B cell (primary cell): ENCODE measurements at regions not wholly inside any gene's neighbourhood (a gene's known extent, or its start where the extent isn't known, plus 50 kb on each side); places are given as distances from the start of the nearest gene placed in this dataset.

Source experiments
- ATAC-seq: fragments of 200-7000 bp; cut with Tn5 transposase; one replicate; pipeline ENCODE4 v1.10.0; 2021; ENCODE audit warnings: low read depth, mild to moderate bottlenecking, moderate number of reproducible peaks, moderate library complexity
- CTCF ChIA-PET: fragments of 350-600 bp; sonication (Branson Sonifier 250); formaldehyde crosslinking; loops from one replicate; lab custom pipeline; 2021; ENCODE audit warnings: antibody characterized with exemption, inconsistent platforms; lab: Charles Lee
- POLR2A ChIA-PET: fragments of 350-600 bp; sonication (Branson Sonifier 250); formaldehyde crosslinking; loops from one replicate; lab custom pipeline; 2021; ENCODE audit warnings: antibody characterized with exemption; lab: Charles Lee
- DNase-seq: peaks from one replicate; pipeline ENCODE4 v3.0.0; 2013
- H2AFZ ChIP-seq: 2 replicates; pipeline ENCODE4 v1.6.1; 2012; ENCODE audit warnings: mild to moderate bottlenecking, low read depth, low read length; ENCODE audit not compliant: insufficient read depth, poor library complexity, severe bottlenecking
- H3K27ac ChIP-seq, 2 donors: 1 replicate in 1 of 2; 2 replicates in 1 of 2; pipeline ENCODE4 v1.5.1; 2012 to 2013; ENCODE audit warnings: low read length in 2 of 2, mild to moderate bottlenecking in 2 of 2, moderate library complexity in 1 of 2
- H3K27me3 ChIP-seq, 4 experiments: fragments of 200-600 bp in 1 of 4; sonication (generic) in 1 of 4; replicated peaks in 1 of 4; 1 replicate in 2 of 4; 2 replicates in 2 of 4; pipeline versions ENCODE4 v1.6.1 to v1.7.0; 2013 to 2016; ENCODE audit warnings: low read length in 3 of 4, mild to moderate bottlenecking in 2 of 4, mixed read lengths in 1 of 4, moderate library complexity in 1 of 4; ENCODE audit not compliant: insufficient read depth in 4 of 4, control insufficient read depth in 3 of 4; ENCODE audit errors: control extremely low read depth in 1 of 4
- H3K36me3 ChIP-seq, 2 experiments: replicated peaks in 1 of 2; 1 replicate in 1 of 2; 2 replicates in 1 of 2; pipeline versions ENCODE4 v1.6.1 to v1.7.1; 2013; ENCODE audit warnings: low read length in 1 of 2; ENCODE audit not compliant: insufficient read depth in 2 of 2, control insufficient read depth in 1 of 2; ENCODE audit errors: control extremely low read depth in 1 of 2, extremely low read depth in 1 of 2
- H3K4me1 ChIP-seq, 2 donors: fragments of 200-600 bp in 1 of 2; sonication (generic) in 1 of 2; 1 replicate in 1 of 2; 2 replicates in 1 of 2; pipeline versions ENCODE4 v1.5.1 to v1.6.1; 2013 to 2017; ENCODE audit warnings: low read length in 2 of 2; ENCODE audit not compliant: control insufficient read depth in 2 of 2, insufficient read depth in 2 of 2
- H3K4me2 ChIP-seq: replicated peaks from 2 replicates; pipeline ENCODE3; 2012; ENCODE audit warnings: mild to moderate bottlenecking, low read depth, low read length; ENCODE audit not compliant: poor library complexity, severe bottlenecking
- H3K4me3 ChIP-seq, 5 experiments: fragments of 200-600 bp in 1 of 5; sonication (generic) in 1 of 5; 1 replicate in 3 of 5; 2 replicates in 2 of 5; pipeline versions ENCODE4 v1.5.1 to v1.7.0; 2011 to 2016; ENCODE audit warnings: low read length in 4 of 5, mild to moderate bottlenecking in 4 of 5, low read depth in 2 of 5, control low read depth in 1 of 5, moderate library complexity in 1 of 5; ENCODE audit not compliant: insufficient read depth in 1 of 5; ENCODE audit errors: control extremely low read depth in 1 of 5, extremely low read depth in 1 of 5
- H3K79me2 ChIP-seq: fragments of 200-600 bp; sonication (generic); one replicate; pipeline ENCODE4 v1.6.0; 2016; ENCODE audit warnings: low read length; ENCODE audit not compliant: control insufficient read depth, insufficient read depth
- H3K9ac ChIP-seq: fragments of 200-600 bp; sonication (generic); 2 replicates; pipeline ENCODE4 v1.6.1; 2017; ENCODE audit warnings: mild to moderate bottlenecking, low read length, moderate library complexity
- H3K9me3 ChIP-seq, 3 donors: one replicate each; pipeline versions ENCODE4 v1.6.1 to v1.7.1; 2013; ENCODE audit warnings: low read length in 2 of 3; ENCODE audit not compliant: control insufficient read depth in 2 of 3, insufficient read depth in 1 of 3; ENCODE audit errors: control extremely low read depth in 1 of 3
- H4K20me1 ChIP-seq: 2 replicates; pipeline ENCODE4 v1.6.0; 2012; ENCODE audit warnings: mild to moderate bottlenecking, low read length; ENCODE audit not compliant: insufficient read depth, control insufficient read depth, poor library complexity, severe bottlenecking
- H3K27ac Mint-ChIP-seq: one replicate; pipeline ENCODE4 v1.8.0; 2021; ENCODE audit warnings: mixed read lengths
- H3K27me3 Mint-ChIP-seq: one replicate; pipeline ENCODE4 v1.8.0; 2021; ENCODE audit warnings: mixed read lengths
- H3K4me1 Mint-ChIP-seq: one replicate; pipeline ENCODE4 v1.8.0; 2021; ENCODE audit warnings: mixed read lengths
- H3K4me3 Mint-ChIP-seq: one replicate; pipeline ENCODE4 v1.8.0; 2021; ENCODE audit warnings: mixed read lengths
- H3K9me3 Mint-ChIP-seq: one replicate; pipeline ENCODE4 v1.8.0; 2022; ENCODE audit warnings: mixed read lengths; ENCODE audit not compliant: insufficient read depth
- CTCF ChIP-seq: fragments of 200-600 bp; IDR thresholded peaks from one replicate; pipeline ENCODE4 v1.8.0; 2022; ENCODE audit warnings: antibody characterized with exemption, mild to moderate bottlenecking
- EZH2 ChIP-seq: IDR thresholded peaks from 2 replicates; pipeline ENCODE4 v1.6.1; 2012; ENCODE audit warnings: borderline replicate concordance, low read depth, mild to moderate bottlenecking, moderate library complexity, low read length; ENCODE audit not compliant: insufficient read depth, poor library complexity, severe bottlenecking
- WGBS: methylation state at CpG from one replicate; pipeline ENCODE4 v1.1.5; 2013; ENCODE audit warnings: missing lambda C conversion rate; ENCODE audit not compliant: insufficient coverage; 5-methylcytosine and 5-hydroxymethylcytosine counted together
- intact Hi-C: fragments of 100-400 bp; cut with micrococcal nuclease; formaldehyde crosslinking; loops from one replicate; pipeline ENCODE4 v1.10.0; 2022

GRCh38 chr17:15117239-15117638 is 147.9 kb downstream of the PMP22 start:
- intact Hi-C loops, result no loop called here
- ATAC-seq, result no peak
- no peaks in the 10 kb centered on the region for H3K79me2 ChIP-seq
- H3K9ac ChIP-seq, result no peak overlapping the region
- Mint-ChIP-seq H3K9me3 (peaks cover 6% of the 10 kb centered on the region), H3K27ac (no peak overlapping the region), H3K27me3 (no peaks in the 10 kb centered on the region), H3K4me3 (no peak overlapping the region), H3K4me1 (no peaks in the 10 kb centered on the region)
- no peak overlapping the region for H3K4me2 ChIP-seq
- no peaks in the 10 kb centered on the region for H3K36me3 ChIP-seq
- no peaks in the 10 kb centered on the region for H4K20me1 ChIP-seq
- TF ChIP-seq EZH2 (no peak), CTCF (no peak)
- ChIA-PET POLR2A (no interaction called here), CTCF (no interaction called here)
- H2AFZ ChIP-seq, result no peak overlapping the region
- H3K4me3 ChIP-seq, result no peak overlapping the region
- no peaks in the 10 kb centered on the region for H3K4me1 ChIP-seq
- no peak overlapping the region for H3K27ac ChIP-seq
- H3K27me3 ChIP-seq, result no peaks in the 10 kb centered on the region
- no peak for DNase-seq
- WGBS, result 17% methylated on average over 1 of the region's 2 CpGs
- H3K9me3 ChIP-seq, result peaks cover 0 to 14% (median 2%) of the 10 kb centered on the region in 3 donors

GRCh38 chr17:15112846-15113617 is 152.1 kb downstream of the PMP22 start:
- H3K27me3 ChIP-seq, result no peaks in the 10 kb centered on the region
- no peaks in the 10 kb centered on the region for H3K36me3 ChIP-seq
- Mint-ChIP-seq H3K4me3 (no peak overlapping the region), H3K9me3 (peaks cover 6% of the 10 kb centered on the region), H3K27ac (no peak overlapping the region), H3K4me1 (no peaks in the 10 kb centered on the region), H3K27me3 (no peaks in the 10 kb centered on the region)
- intact Hi-C loops, result no loop called here
- ATAC-seq (no peak), DNase-seq (no peak)
- H3K79me2 ChIP-seq, result no peaks in the 10 kb centered on the region
- no peak overlapping the region for H2AFZ ChIP-seq
- peaks cover 0 to 14% (median 2%) of the 10 kb centered on the region in 3 donors for H3K9me3 ChIP-seq
- no peak overlapping the region for H3K27ac ChIP-seq
- 85% methylated on average over 9 of the region's 13 CpGs for WGBS
- no peaks in the 10 kb centered on the region for H3K4me1 ChIP-seq
- TF ChIP-seq CTCF (no peak), EZH2 (no peak)
- CTCF ChIA-PET, result no interaction called here
- POLR2A ChIA-PET, result no interaction called here
- no peak overlapping the region for H3K9ac ChIP-seq
- H3K4me2 ChIP-seq, result no peak overlapping the region
- H3K4me3 ChIP-seq, result no peak overlapping the region
- H4K20me1 ChIP-seq, result no peaks in the 10 kb centered on the region
